ENCODE measurements at regions not wholly inside any gene's neighbourhood (a gene's known extent, or its start where the extent isn't known, plus 50 kb on each side); places are given as distances from the start of the nearest gene placed in this dataset.
"Not testable (repeated sequence)": the region's sequence is repeated elsewhere in the genome, so short reads cannot be mapped to it uniquely, and the experiment has no call there.

DNA sequence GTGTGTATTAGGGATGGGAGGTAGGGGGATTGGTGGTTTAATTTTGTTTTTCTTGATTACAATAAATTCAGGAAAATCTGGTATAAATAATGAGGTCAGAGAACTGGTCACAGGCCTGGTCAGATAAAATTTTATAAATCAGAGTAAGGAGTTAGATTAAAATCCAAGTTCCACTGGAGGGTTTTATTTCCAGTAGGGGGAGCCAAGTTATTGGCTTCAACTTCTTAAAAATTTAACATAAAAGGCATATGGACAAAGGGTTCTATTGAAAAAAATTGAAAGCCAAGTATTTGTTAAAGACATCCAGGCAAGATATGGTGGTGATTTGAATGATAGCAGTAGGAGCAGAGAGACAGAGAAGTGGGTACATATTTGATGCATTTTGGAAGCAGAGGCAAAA lies 763.3 kb downstream of the SORCS1 start:
- DNase-seq = peak; percentile 17
- in situ Hi-C loops (cut with HindIII; ENCODE audit: low pct_ligation_motif_present, low pct_unique_long_range_greater_than_20kb, low sequenced_read_pairs) = no loop called here

DNA sequence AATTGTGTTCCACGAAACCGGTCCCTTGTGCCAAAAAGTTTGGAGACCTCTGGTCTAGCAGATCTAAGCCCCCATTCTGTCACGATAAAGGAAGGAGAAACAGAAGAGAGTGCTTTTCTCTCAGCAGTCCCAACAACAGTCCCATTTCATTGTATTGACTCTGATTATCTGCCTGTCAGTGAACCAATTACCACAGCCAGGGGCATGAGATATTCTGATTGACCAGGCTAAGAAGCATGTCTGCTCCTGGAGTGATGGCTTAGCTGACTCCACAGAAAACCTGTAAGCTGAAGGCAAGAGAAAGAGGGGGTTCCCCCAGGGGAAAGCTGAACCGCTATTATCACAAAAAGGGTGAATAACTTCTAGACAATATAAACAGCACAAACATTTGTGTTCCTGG lies 765.4 kb downstream of the SORCS1 start:
- no peak for DNase-seq
- in situ Hi-C loops (cut with HindIII; ENCODE audit: low pct_ligation_motif_present, low pct_unique_long_range_greater_than_20kb, low sequenced_read_pairs) = no loop called here

DNA sequence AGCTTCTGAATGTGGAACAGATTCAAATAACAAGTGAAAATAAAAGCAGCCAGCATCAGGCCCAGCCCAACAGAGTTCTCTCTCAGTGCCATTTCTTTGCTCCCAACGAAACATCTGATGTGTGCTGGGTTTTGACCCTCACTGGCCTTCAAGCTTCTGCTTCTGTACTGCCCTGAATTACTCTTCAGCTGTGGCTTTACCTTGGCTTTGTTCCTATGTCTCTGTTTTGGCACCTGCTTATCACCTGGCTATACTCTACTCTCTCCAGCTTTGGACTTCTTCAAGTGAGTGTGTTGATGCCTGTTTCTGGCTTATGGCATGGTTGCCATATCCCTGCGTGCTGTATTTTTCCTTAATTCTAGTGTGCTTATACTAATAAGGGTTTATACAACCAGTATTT lies 768.3 kb downstream of the SORCS1 start:
- no peak for DNase-seq
- in situ Hi-C loops (cut with HindIII; ENCODE audit: low pct_ligation_motif_present, low pct_unique_long_range_greater_than_20kb, low sequenced_read_pairs) = no loop called here

DNA sequence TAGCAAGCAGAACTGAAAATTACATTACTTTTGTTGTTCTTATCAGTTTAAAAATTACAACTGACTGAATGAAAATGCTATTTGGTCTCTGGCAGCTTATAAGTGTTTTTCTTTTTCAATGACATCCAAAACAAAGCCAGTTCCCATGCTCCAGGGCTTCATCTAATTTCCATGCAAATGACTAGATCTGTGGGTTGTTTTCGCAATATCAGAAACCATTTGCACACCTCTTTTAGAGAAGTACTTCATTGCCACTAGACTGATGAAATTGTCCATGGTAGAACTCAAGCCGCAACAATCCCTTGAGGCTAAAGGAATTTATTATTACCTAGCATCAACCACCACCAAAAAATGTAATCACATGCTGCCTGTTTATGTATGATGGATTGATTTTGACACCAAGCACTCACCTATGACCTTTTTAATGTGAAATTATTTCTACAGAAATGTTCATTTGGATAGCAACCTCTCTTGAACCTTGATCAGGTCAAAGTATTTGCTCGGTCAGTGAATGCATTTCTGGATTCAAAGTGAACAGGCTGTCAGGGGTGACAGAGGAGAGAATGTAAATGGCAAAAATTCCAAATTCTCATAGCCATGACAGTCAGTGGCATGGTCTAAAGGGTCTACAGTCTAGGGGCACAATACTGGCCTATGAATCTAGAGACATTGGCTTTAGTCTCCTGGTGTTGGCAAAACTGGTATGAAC lies 769.3 kb downstream of the SORCS1 start:
- no peak for DNase-seq
- in situ Hi-C loops (cut with HindIII; ENCODE audit: low pct_ligation_motif_present, low pct_unique_long_range_greater_than_20kb, low sequenced_read_pairs) = no loop called here

DNA sequence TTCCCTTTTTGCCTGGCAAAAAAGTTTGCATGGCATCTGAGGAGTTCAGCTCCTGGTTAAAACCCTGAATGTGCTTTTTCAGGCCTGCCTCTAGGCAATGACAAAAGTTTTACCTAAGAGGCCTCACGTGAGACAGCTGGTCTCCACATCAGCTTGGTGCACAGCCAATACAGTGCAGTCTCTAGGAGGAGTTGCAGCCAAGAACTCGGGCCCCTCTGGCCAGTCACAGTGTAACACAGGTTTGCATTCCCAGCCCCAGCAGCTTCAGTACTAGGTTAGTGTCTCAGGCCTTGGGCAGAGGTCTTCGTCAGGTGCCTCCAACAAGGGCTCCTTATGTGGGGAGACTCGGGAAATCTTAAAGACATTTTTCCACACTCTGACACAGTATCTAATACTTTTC lies 771.7 kb downstream of the SORCS1 start:
- no peak for DNase-seq
- in situ Hi-C loops (cut with HindIII; ENCODE audit: low pct_ligation_motif_present, low pct_unique_long_range_greater_than_20kb, low sequenced_read_pairs) = no loop called here

DNA sequence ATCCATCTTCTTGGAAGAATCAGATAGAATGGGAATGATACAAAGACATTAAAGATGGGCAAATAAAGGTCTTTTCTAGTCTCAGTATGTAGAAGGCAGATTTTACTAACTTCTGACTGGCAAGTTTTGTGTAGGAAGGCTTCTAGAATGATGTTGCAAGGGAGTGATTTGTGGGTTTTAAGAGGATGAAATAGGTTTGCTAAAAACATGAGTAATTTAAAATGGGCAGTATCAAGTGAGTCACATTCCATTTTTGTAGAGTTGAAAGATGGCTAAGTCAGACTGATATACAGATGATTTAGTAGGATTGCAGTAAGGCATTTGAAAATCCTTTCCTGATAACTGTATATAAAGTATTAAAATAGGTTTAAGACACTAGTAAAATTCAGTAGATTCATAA lies 777.4 kb downstream of the SORCS1 start:
- in situ Hi-C loops (cut with HindIII; ENCODE audit: low pct_ligation_motif_present, low pct_unique_long_range_greater_than_20kb, low sequenced_read_pairs) = no loop called here
- no peak for DNase-seq

DNA sequence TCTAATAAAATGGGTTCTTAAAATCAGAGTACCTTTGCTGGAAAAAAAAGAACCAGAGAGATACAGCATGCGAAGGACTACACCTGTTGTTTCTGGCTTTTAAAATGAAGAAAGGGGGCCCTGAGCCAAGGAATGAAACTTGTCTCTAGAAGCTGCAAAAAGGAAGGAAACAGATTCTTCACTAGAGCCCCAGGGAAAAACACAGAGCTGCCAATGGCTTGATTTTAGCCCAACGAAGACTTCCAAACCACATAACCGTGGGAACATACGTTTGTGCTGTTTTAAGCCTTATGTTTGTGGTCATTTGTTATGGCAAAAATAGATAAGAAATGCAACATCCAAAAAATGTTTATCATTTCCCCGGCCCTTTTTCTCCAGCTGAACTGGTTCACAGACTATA lies 780.0 kb downstream of the SORCS1 start:
- no peak for DNase-seq
- in situ Hi-C loops (cut with HindIII; ENCODE audit: low pct_ligation_motif_present, low pct_unique_long_range_greater_than_20kb, low sequenced_read_pairs) = no loop called here

DNA sequence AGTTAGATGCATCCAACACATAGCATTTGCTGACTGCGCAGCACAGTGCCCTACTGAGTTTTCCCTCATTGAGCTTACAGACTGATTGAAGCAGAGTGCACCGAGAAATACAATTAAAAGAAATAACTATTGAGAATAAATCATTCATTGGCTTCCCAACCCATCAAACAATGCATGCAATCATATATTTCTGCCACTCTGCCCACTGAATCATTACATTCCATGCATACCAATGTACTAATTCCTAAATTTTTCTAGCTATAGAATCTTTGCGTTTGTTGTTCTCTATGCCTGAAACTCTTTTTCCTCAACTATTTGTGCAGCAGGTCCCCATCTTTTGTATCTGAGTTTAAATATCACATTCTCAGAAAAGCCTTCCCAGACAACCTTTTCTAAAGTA lies 783.8 kb downstream of the SORCS1 start:
- no peak for DNase-seq
- in situ Hi-C loops (cut with HindIII; ENCODE audit: low pct_ligation_motif_present, low pct_unique_long_range_greater_than_20kb, low sequenced_read_pairs) = no loop called here

DNA sequence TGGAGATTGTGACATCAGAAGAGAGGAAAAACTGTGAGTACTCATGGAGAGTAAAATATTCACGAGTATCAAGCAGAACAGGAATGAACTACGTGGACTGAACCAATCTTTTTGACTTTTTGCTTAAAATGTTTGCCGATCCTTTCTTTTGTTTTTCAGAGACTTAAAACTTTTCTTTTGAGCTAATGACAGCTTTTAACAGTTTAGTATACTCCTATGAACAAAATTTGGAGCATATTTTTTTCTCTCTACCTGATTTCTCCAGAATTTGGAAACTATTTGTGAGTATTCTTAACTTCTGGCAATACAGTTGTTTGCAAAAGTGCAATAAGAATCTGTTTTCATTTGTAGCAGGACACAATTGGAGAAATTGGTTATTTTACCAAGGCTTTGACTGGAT lies 786.3 kb downstream of the SORCS1 start:
- no peak for DNase-seq
- in situ Hi-C loops (cut with HindIII; ENCODE audit: low pct_ligation_motif_present, low pct_unique_long_range_greater_than_20kb, low sequenced_read_pairs) = no loop called here

DNA sequence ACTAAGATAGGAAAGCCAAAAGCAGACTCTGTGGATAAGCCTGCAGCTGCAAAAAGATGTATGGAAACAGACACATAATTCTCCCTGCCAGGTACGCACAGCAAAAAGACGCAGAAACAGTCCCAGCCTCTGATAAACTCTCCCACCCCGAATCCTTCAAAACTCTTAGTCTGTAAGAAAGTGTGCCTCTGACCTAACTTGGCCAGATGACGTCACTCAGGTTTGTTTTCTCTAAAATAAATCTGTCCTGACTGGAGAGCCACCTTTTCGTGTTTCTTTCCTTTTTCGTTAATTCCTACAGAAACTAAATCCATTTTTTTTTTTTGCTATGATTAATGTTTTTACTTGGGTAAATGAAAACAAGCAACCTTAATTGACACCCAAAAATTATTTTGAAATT lies 793.8 kb downstream of the SORCS1 start:
- DNase-seq = no peak
- in situ Hi-C loops (cut with HindIII; ENCODE audit: low pct_ligation_motif_present, low pct_unique_long_range_greater_than_20kb, low sequenced_read_pairs) = no loop called here

DNA sequence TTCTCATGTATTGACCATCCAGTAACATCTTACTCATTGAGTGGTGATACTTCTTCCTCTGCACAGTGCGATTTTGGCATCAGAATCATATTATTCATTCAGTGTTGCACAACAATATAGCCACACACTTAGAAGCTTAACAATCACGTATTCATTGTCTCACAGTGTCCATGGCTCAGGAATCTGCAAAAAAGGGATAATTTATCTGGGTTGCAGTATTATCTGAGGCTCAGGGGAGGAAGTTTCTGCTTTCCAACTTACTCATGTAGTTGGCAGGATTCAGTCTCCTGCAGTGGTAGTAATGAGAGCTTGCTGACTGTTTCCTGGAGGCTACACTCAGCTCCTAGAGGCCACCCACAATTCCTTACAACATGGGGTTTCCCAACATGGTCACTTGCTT lies 803.6 kb downstream of the SORCS1 start:
- no peak for DNase-seq
- in situ Hi-C loops (cut with HindIII; ENCODE audit: low pct_ligation_motif_present, low pct_unique_long_range_greater_than_20kb, low sequenced_read_pairs) = no loop called here

DNA sequence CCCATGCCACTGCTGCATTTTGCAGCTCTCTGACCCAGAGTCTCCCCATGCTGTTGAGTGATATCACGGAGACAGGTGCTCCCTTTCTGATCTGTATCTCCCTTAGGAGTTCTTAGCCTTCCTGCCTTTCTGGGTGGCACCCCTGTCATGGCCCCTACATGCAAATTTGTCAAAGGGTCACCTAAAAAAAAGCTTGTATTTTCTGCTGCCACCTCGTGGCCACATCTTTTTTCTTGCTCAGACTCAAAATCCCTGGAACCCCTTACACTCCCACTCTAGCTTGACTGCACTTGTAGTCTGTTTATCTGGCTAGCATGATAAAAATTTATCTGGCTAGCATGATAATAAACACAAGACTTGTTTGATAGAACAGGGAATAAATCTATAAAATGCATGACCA lies 809.1 kb downstream of the SORCS1 start:
- in situ Hi-C loops (cut with HindIII; ENCODE audit: low pct_ligation_motif_present, low pct_unique_long_range_greater_than_20kb, low sequenced_read_pairs) = no loop called here
- no peak for DNase-seq

DNA sequence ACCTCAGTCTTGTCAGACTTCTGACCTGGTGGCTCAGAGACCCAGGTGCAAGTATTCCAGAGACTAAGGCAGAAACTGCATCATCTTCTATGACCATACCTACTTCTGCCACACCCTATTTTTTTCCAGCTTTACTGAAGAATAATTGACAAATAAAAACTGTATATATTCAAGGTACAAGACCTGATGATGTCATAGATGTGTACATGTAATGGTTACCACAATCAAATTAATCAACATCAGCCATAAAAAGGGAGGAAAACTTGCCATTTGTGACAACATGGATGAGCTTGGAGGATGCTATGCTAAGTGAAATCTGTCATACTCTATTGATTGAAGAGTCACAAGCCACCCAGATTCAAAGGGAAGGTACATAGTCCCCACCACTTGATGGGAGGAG lies 815.6 kb downstream of the SORCS1 start:
- in situ Hi-C loops (cut with HindIII; ENCODE audit: low pct_ligation_motif_present, low pct_unique_long_range_greater_than_20kb, low sequenced_read_pairs) = no loop called here
- DNase-seq = no peak

DNA sequence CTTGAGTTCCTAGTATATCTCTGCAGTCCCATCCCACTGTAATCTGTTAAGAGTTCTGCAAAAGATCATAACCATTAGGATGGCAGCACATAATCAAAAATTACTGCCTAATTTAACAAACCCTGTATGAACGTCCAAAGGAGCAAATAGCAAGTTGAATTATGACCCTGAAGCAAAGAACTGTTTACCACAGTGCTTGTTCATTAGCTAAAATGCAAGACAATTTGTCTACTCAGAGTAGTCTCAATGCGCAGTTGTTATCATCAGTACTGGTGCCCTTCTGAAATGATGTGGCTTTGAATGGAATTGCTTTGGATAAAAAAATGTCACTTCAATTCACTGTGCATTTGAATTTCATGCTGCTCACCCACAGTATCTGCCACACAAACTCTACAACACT lies 817.0 kb downstream of the SORCS1 start:
- in situ Hi-C loops (cut with HindIII; ENCODE audit: low pct_ligation_motif_present, low pct_unique_long_range_greater_than_20kb, low sequenced_read_pairs) = no loop called here
- no peak for DNase-seq

DNA sequence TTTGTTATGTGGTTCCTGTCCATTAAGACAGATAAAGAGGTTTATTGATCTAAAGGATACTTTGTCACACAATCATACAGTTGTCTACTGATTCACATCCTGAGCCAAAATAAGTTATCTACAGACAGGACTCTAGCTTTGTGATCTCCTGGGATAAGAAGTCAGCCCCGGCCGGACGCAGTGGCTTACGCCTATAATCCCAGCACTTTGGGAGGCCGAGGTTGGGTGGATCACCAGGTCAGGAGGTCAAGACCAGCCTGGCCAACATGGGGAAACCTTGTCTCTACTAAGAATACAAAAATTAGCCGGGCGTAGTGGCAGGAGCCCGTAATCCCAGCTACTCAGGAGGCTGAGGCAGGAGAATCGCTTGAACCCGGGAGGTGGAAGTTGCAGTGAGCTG lies 821.0 kb downstream of the SORCS1 start:
- DNase-seq; in situ Hi-C loops (cut with HindIII; ENCODE audit: low pct_ligation_motif_present, low pct_unique_long_range_greater_than_20kb, low sequenced_read_pairs): not testable (repeated sequence)

DNA sequence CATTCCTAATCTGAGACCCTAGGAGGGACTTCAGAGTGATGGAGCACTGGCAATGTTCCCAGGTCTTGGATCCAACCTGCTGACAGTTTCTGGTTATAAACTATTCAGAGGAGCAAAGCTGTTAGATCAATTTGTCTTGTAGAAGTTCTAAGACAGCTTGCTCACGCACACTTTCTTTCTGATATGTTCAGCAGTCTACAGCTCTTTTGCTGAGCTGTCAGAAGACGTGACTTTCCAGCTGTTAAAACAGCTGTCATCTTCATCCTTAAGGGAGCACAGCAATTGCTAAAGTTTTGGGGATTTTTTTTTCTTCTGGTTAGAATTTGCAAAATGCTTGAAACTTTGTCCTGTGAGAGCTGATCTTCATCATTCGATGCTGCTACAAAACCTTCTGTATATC lies 823.1 kb downstream of the SORCS1 start:
- in situ Hi-C loops (cut with HindIII; ENCODE audit: low pct_ligation_motif_present, low pct_unique_long_range_greater_than_20kb, low sequenced_read_pairs) = no loop called here
- no peak for DNase-seq

DNA sequence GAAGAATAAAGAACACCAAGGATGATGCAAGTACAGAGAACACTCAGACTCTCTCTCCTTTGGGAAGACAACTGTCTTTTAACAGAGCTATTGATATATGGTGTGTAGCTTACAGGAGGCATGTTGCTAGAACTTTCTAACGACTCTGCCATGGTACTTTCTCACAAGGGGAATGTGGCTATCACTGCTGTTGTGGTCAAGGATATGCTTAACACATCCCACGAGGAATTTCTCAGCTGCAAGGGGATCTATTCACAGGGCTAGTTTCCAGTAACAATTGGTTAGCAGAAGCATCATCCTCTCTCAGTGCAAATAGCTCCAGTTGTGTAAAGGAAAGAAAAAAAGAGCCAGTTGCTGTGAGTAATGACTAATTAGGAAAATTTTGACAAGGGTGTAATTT lies 826.0 kb downstream of the SORCS1 start:
- in situ Hi-C loops (cut with HindIII; ENCODE audit: low pct_ligation_motif_present, low pct_unique_long_range_greater_than_20kb, low sequenced_read_pairs) = no loop called here
- DNase-seq = no peak

DNA sequence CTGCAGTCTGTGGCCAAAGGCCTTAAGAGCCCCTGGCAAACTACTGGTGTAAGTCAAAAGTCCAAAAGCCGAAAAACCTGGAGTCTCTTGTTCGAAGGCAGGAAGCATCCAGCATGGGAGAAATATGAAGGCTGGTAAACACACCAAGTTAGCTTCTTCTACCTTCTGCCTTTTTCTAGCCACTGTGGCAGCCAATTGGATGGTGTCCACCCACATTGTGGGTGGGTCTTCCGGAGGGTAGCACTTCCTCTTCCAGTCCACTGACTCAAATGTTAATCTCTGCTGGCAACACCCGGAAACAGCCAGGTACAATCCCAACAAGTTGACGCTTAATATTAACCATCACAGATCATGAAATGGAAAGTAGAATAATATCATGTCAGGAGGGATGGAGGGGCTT lies 827.6 kb downstream of the SORCS1 start:
- in situ Hi-C loops (cut with HindIII; ENCODE audit: low pct_ligation_motif_present, low pct_unique_long_range_greater_than_20kb, low sequenced_read_pairs) = no loop called here
- no peak for DNase-seq

DNA sequence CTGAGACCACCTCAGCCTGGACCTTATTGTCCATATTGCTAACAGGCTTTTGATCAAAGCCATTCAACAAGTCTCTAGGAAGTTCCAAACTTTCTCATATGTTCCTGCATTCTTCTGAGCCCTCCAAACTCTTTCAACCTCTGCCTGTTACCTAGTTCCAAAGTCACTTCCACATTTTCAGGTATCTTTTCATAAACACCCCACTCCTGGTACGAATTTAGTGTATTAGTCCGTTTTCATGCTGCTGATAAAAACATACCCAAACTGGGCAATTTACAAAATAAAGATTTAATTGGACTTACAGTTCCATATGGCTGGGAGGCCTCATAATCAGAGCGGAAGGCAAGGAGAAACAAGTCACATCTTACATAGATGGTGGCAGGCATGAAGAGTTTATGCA lies 836.8 kb downstream of the SORCS1 start:
- no peak for DNase-seq
- in situ Hi-C loops (cut with HindIII; ENCODE audit: low pct_ligation_motif_present, low pct_unique_long_range_greater_than_20kb, low sequenced_read_pairs) = no loop called here

DNA sequence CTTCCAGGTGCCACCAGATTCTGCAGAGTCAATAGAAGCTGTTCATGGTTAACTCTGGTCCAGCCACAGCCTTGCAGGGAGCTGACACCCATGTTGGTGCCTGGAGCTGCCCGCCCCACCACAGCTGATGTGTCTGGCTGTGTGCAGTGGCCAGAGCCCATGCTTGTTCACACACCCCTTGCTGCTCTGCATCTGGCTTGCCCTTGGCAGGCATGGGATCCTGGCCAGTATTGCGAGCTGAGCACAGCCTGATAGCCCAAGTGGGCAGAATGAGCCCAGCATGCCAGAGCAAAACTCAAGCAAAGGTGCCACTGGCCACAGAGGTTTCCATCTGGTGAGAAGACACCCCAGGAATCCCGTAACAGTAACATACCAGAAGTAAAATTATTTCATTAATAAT lies 843.6 kb downstream of the SORCS1 start:
- no peak for DNase-seq
- in situ Hi-C loops (cut with HindIII; ENCODE audit: low pct_ligation_motif_present, low pct_unique_long_range_greater_than_20kb, low sequenced_read_pairs) = no loop called here

DNA sequence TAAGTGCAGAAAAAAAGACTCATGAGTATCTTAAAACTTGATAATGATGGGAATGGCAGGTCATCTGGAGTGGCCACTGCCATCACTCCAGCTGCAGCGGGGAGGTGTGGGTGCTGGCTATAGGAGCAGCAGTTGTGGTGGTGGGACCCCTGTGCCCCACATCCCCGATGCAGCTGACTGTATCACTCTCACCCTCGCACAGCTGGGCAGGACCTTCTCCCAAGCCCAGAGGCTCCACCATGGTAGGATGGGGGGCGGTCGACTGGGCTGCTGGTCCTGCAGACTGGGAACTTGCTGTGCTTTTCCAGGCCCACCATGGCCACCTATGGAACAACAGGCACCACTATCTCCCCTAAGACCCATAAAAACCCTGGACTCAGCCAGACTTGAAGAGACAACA lies 844.4 kb downstream of the SORCS1 start:
- DNase-seq = no peak
- in situ Hi-C loops (cut with HindIII; ENCODE audit: low pct_ligation_motif_present, low pct_unique_long_range_greater_than_20kb, low sequenced_read_pairs) = no loop called here

All from ACHN (cell line).